Type B pancreatic cell (in vitro differentiated cells): ENCODE measurements at regions not wholly inside any gene's neighbourhood (a gene's known extent, or its start where the extent isn't known, plus 50 kb on each side); places are given as distances from the start of the nearest gene placed in this dataset.

Experiments
- DNase-seq: peaks from one replicate; pipeline ENCODE4 v3.0.0; 2021; ENCODE audit warnings: mixed read lengths; ENCODE audit not compliant: unreplicated experiment; ENCODE audit errors: extremely low spot score
- H3K27ac Mint-ChIP-seq: 2 replicates; pipeline ENCODE4 v1.8.0; 2021; ENCODE audit warnings: mild to moderate bottlenecking, mixed read lengths
- H3K27me3 Mint-ChIP-seq: 2 replicates; pipeline ENCODE4 v1.8.0; 2021; ENCODE audit warnings: mixed read lengths
- H3K36me3 Mint-ChIP-seq: 2 replicates; pipeline ENCODE4 v1.8.0; 2021; ENCODE audit warnings: mixed read lengths
- H3K4me1 Mint-ChIP-seq: one replicate; pipeline ENCODE4 v1.8.0; 2021; ENCODE audit warnings: mixed read lengths; ENCODE audit not compliant: unreplicated experiment
- H3K4me3 Mint-ChIP-seq: 2 replicates; pipeline ENCODE4 v1.8.0; 2021; ENCODE audit warnings: mild to moderate bottlenecking, mixed read lengths
- H3K9me3 Mint-ChIP-seq: 2 replicates; pipeline ENCODE4 v1.8.0; 2021; ENCODE audit warnings: mixed read lengths
- CTCF ChIP-seq: fragments of 200-600 bp; sonication (generic); conservative IDR thresholded peaks from 2 replicates; pipeline ENCODE4 v1.5.0; 2021; ENCODE audit warnings: antibody characterized with exemption, mild to moderate bottlenecking

- Mint-ChIP-seq H3K4me1 (peaks cover 9% of the 10 kb centered on the region), H3K27me3 (peaks cover 5% of the 10 kb centered on the region), H3K4me3 (no peak overlapping the region), H3K36me3 (no peaks in the 10 kb centered on the region), H3K9me3 (no peaks in the 10 kb centered on the region), H3K27ac (no peak overlapping the region)
- DNase-seq: no peak
- TF ChIP-seq CTCF: no peak
These were observed 1300.7 kb upstream of the ZEB2 start for GRCh38 chr2:145820651-145821050.

GRCh38 chr2:145818890-145819504 lies 1299.1 kb upstream of the ZEB2 start:
- H3K9me3 Mint-ChIP-seq: no peaks in the 10 kb centered on the region
- DNase-seq: no peak
- peaks cover 9% of the 10 kb centered on the region for H3K4me1 Mint-ChIP-seq
- peaks cover 5% of the 10 kb centered on the region for H3K27me3 Mint-ChIP-seq
- no peak overlapping the region for H3K4me3 Mint-ChIP-seq
- H3K36me3 Mint-ChIP-seq: no peaks in the 10 kb centered on the region
- TF ChIP-seq CTCF: no peak
- H3K27ac Mint-ChIP-seq: no peak overlapping the region

GRCh38 chr2:145815933-145816332 lies 1296.0 kb upstream of the ZEB2 start:
- no peak for TF ChIP-seq CTCF
- H3K27ac Mint-ChIP-seq: no peak overlapping the region

GRCh38 chr2:145813481-145813880 lies 1293.6 kb upstream of the ZEB2 start:
- TF ChIP-seq CTCF: no peak
- Mint-ChIP-seq H3K27me3 (no peaks in the 10 kb centered on the region), H3K4me3 (no peak overlapping the region), H3K36me3 (no peaks in the 10 kb centered on the region), H3K27ac (no peak overlapping the region), H3K4me1 (peaks cover 8% of the 10 kb centered on the region), H3K9me3 (no peaks in the 10 kb centered on the region)
- DNase-seq: no peak

More at GRCh38 chr2:145815933-145816332, 1296.0 kb upstream of the ZEB2 start:
- H3K27me3 Mint-ChIP-seq: peaks cover 5% of the 10 kb centered on the region
- H3K9me3 Mint-ChIP-seq: no peaks in the 10 kb centered on the region
- no peaks in the 10 kb centered on the region for H3K36me3 Mint-ChIP-seq
- peaks cover 8% of the 10 kb centered on the region for H3K4me1 Mint-ChIP-seq
- no peak for DNase-seq
- H3K4me3 Mint-ChIP-seq: no peak overlapping the region

GRCh38 chr2:145812165-145812554 lies 1292.2 kb upstream of the ZEB2 start:
- Mint-ChIP-seq H3K27ac (no peak overlapping the region), H3K4me3 (no peak overlapping the region)
- no peak for TF ChIP-seq CTCF

More at GRCh38 chr2:145812165-145812554, 1292.2 kb upstream of the ZEB2 start:
- peaks cover 8% of the 10 kb centered on the region for H3K4me1 Mint-ChIP-seq
- DNase-seq: no peak
- no peaks in the 10 kb centered on the region for H3K27me3 Mint-ChIP-seq
- H3K36me3 Mint-ChIP-seq: no peaks in the 10 kb centered on the region
- no peaks in the 10 kb centered on the region for H3K9me3 Mint-ChIP-seq
